Right cardiac atrium (tissue), 5 donors: ENCODE measurements at regions not wholly inside any gene's neighbourhood (a gene's known extent, or its start where the extent isn't known, plus 50 kb on each side); places are given as distances from the start of the nearest gene placed in this dataset.

ENCODE experiments used
- ATAC-seq, 2 donors: fragments of 200-7000 bp; cut with Tn5 transposase; one replicate each; pipeline versions ENCODE4 v1.8.0 to v1.9.1; 2020; ENCODE audit warnings: moderate library complexity in 2 of 2, mild to moderate bottlenecking in 1 of 2
- DNase-seq, 3 donors: peaks; one replicate each; pipeline ENCODE4 v3.0.0-alpha.2; 2020
- H3K27ac ChIP-seq: one replicate; pipeline ENCODE4 v1.5.1; 2013; ENCODE audit warnings: mild to moderate bottlenecking, low read length, control low read depth, moderate library complexity
- H3K27me3 ChIP-seq: one replicate; pipeline ENCODE4 v1.6.1; 2013; ENCODE audit not compliant: control insufficient read depth, insufficient read depth
- H3K4me1 ChIP-seq: one replicate; pipeline ENCODE4 v1.6.1; 2013; ENCODE audit warnings: low read length; ENCODE audit not compliant: control insufficient read depth, insufficient read depth
- H3K4me3 ChIP-seq: one replicate; pipeline ENCODE4 v1.5.1; 2013; ENCODE audit warnings: low read length, control low read depth
- H3K9me3 ChIP-seq: one replicate; pipeline ENCODE4 v1.6.1; 2013; ENCODE audit warnings: low read length; ENCODE audit not compliant: control insufficient read depth
- WGBS: extraction: QIAGEN DNeasy Blood & Tissue Kit; methylation state at CpG from one replicate; pipeline ENCODE4 v1.1.7; 2013; 5-methylcytosine and 5-hydroxymethylcytosine counted together
- intact Hi-C, 4 donors: fragments of 100-400 bp; cut with DNase I; formaldehyde crosslinking; loops; one replicate each; pipeline versions ENCODE4 v1.11.0 to v1.14.0; 2022 to 2023
- donor health status: healthy with polysubstance abuse.
- donor health status: DM: no; HTN: yes; CAD: no.
- donor health status: DM: no; HTN: no; CAD: no.
- donor health status: DM: no; HTN: yes; CAD: no; lungs with severe emphysema.
- donor health status: DM: yes; HTN: yes; CAD: no.

DNA sequence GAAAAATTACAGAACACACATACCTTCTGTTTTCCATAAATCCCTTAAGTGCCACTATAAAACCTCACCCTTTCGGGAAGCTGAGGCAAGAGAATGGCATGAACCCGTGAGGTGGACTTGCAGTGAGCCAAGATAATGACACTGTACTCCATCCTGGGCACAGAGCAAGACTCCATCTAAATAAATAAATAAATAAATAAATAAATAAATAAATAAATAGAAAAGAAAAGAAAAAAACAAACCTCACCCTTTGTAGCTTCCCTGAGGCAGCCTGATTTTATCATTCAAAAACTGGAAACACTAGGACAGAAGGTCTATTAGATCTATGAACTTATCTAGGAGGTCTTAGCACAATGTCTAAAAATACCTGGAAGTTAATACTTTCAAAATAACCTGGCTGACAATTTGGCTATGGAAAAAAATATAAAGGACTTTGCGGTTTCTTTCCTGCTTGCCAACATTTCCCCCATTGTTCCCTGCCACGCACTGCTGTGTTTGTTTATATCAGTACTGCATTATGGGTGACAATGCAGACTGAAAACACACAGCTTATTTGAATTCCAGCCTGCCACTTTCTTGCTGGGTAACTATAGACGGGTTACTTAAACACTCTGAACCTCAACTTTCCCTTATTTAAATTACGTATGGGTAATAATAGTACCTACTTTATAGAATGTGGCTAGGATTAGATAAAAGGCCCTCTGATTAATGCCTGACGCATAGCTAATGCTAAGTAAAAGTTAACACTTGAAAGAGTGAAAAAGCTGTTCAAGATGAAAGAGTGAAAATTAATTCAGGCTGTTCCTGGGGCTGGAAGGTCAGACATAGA, 313.0 kb downstream of the RDH14 start:
- Histone ChIP-seq H3K4me1 (peaks cover 4% of the 10 kb centered on the region), H3K27me3 (no peaks in the 10 kb centered on the region), H3K4me3 (no peak overlapping the region), H3K9me3 (no peaks in the 10 kb centered on the region), H3K27ac (no peak overlapping the region)
- intact Hi-C loops = no loop called here
- no peak for DNase-seq
- no peak for ATAC-seq
- 73% methylated on average over 7 of the region's 7 CpGs for WGBS

DNA sequence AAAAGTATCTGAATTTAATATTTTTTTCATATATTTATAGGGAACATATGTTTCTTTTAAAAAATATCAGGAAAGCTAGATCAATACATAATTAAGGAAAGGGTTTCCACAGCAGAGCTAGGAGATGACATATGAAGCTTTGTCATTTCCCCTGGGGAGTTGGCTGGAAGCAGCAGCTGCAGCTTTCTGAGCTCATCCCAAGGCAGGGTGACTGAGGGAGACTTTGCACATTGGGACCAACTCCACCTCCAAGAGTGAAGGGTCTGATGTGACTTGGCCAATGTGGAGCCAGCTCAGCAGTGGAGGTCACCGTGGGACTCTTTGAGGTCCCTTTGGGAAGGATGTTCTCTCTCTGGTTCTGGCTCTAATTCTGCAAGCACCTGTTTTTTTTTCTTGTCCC, 315.1 kb downstream of the RDH14 start:
- intact Hi-C loops = no loop called here
- ATAC-seq (no peak), DNase-seq (no peak)
- H3K4me3 ChIP-seq = no peak overlapping the region
- H3K4me1 ChIP-seq = peaks cover 4% of the 10 kb centered on the region
- H3K9me3 ChIP-seq = no peaks in the 10 kb centered on the region
- no peak overlapping the region for H3K27ac ChIP-seq
- H3K27me3 ChIP-seq = no peaks in the 10 kb centered on the region
- WGBS = 89% methylated on average over 1 of the region's 1 CpG

DNA sequence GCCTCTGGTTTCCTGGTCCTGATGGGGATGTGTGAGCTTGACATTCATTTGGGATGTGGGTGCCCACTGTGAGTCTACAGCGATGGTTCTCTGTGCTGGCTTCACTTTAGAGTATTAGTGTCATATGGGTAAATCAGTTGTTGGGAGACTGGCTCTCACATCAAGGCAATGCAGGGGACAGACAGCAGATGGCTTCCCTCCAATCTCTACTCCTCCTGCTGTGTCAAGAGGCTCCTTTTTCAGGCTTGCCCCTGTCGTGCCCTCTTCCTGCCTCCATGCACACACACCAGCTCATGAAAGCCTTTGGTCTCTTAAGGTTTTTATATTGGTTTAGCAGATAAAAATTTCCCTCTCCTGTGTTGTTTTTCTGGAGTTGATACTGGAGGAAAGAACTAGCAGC, 315.6 kb downstream of the RDH14 start:
- intact Hi-C loops = no loop called here
- ATAC-seq (peak in 1 of 2 donors; percentile 26), DNase-seq (no peak)
- Histone ChIP-seq H3K27ac (no peak overlapping the region), H3K4me3 (no peak overlapping the region), H3K4me1 (peaks cover 4% of the 10 kb centered on the region), H3K27me3 (no peaks in the 10 kb centered on the region), H3K9me3 (no peaks in the 10 kb centered on the region)
- whole genome bisulfite sequencing = 41% methylated on average over 2 of the region's 2 CpGs

DNA sequence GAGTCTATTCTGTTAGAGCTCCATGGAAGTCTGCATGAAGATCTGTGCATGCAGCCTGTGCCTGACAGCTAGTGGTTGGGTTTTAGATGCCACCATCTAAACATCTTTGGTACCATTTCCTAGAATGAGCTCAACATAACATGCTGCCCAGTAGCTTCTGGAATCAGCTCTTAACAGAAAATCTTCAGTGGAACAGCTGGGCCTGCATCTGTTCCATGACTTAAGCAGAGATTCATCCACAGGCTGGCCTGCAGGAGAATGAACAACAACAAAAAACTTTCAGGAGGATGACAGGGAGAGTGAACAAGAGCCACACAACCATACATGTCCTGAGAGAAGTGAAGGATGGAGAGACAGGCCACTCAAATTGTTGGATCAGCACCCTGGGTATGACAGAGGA, 316.6 kb downstream of the RDH14 start:
- Histone ChIP-seq H3K4me3 (no peak overlapping the region), H3K9me3 (no peaks in the 10 kb centered on the region), H3K4me1 (peaks cover 4% of the 10 kb centered on the region), H3K27ac (no peak overlapping the region), H3K27me3 (no peaks in the 10 kb centered on the region)
- intact Hi-C loops = no loop called here
- ATAC-seq = no peak
- DNase-seq = no peak

DNA sequence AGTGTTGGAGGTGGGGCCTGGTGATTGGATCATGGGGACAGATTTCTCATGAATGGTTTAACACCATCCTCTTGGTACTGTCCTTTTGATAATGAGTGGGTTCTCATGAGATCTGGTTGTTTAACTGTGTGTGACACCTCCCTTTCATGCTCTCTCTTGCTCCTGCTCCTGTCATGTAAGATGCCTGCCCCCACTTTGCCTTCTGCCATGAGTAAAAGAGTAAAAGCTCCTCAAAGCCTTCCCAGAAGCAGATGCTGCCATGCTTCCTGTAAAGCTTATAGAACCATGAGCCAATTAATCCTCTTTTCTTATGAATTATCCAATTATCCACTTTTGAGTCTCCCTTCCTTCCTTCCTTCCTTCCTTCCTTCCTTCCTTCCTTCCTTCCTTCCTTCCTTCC, 317.7 kb downstream of the RDH14 start:
- no peak overlapping the region for H3K27ac ChIP-seq
- no peaks in the 10 kb centered on the region for H3K9me3 ChIP-seq
- H3K27me3 ChIP-seq = no peaks in the 10 kb centered on the region
- no peak for ATAC-seq
- intact Hi-C loops = no loop called here
- H3K4me1 ChIP-seq = peaks cover 4% of the 10 kb centered on the region
- DNase-seq = no peak
- H3K4me3 ChIP-seq = no peak overlapping the region

DNA sequence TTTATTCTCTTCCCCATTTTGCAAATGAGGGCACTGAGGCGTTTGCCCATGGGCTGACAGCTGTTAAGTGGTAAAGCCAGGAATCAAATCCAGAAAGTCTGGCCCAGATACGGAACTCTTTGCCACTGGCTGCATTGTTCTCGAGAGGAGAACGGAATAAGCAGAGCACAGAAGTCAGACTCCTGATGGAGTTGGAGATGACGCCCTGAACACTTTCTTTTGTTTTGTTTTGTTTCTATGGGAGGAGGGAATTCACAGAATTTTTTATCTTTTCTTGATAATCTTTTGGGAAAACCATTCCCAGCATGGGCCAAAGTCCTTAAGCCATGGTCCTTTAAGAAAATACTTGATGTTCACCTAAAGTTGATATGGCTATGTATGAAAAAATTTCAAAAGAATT, 322.2 kb downstream of the RDH14 start:
- ATAC-seq (no peak), DNase-seq (no peak)
- Histone ChIP-seq H3K27ac (no peak overlapping the region), H3K27me3 (no peaks in the 10 kb centered on the region), H3K4me3 (no peak overlapping the region), H3K9me3 (no peaks in the 10 kb centered on the region), H3K4me1 (no peaks in the 10 kb centered on the region)
- intact Hi-C loops = no loop called here
- WGBS = 41% methylated on average over 5 of the region's 5 CpGs

DNA sequence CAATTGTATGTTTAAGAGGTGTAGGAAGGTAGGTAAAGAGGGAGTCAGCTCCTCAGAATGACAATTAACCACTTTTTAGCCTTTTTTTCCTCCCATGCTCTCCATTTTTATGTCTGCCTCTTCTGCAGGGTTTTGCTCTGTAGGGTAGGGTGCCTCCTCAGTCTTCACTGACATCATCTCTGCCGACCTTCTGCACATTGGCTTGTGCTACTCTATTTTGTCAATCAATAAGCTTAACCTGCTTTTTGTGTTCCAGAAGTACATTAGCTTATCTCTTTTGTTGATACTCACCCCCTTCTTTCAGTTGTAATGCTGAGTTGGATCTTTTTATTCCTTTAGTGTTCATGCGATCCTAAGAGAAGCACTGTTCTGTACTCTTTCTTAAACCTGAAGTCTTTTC, 323.2 kb downstream of the RDH14 start:
- 69% methylated on average over 2 of the region's 2 CpGs for WGBS
- H3K27ac ChIP-seq = no peak overlapping the region

DNA sequence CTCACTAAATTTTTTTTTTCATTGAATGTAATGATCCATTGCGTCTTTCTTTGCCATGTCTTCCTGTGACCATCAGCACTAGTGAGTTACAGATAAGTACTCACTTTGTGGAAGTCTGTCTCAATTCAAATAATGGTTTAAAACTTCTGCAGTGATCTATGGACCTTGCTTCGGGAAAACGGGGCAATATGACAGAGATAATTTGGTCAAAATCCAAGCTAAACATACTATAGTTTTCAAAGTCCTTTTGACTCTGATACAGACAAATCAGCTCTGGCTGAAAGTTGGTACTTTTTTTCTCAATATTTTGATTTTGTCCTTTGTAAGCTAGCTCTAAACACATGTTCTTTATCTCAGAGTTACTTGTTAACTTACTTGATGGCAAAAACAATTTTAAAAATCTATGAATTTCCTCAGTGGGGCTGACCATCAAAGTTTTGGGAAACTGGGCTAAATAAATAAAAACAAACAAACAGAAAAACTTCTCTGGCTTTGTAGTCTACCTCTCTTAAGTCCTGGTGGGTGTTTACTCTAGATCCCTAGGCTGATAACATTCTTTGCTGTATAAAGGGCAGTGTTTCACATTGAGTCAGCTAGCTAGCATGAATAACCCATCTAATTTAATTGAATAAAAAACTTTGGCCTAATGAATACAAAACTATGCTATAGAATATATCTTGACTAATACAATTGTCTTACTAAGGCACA, 327.6 kb downstream of the RDH14 start:
- Histone ChIP-seq H3K4me1 (no peaks in the 10 kb centered on the region), H3K27ac (no peak overlapping the region), H3K9me3 (no peaks in the 10 kb centered on the region), H3K4me3 (no peak overlapping the region), H3K27me3 (no peaks in the 10 kb centered on the region)
- ATAC-seq (no peak), DNase-seq (no peak)
- intact Hi-C loops = no loop called here
- WGBS = 33% methylated on average over 3 of the region's 3 CpGs

More for the DNA sequence above, 323.2 kb downstream of the RDH14 start:
- Histone ChIP-seq H3K9me3 (no peaks in the 10 kb centered on the region), H3K4me3 (no peak overlapping the region), H3K4me1 (no peaks in the 10 kb centered on the region), H3K27me3 (no peaks in the 10 kb centered on the region)
- ATAC-seq (no peak), DNase-seq (no peak)
- intact Hi-C loops = no loop called here

DNA sequence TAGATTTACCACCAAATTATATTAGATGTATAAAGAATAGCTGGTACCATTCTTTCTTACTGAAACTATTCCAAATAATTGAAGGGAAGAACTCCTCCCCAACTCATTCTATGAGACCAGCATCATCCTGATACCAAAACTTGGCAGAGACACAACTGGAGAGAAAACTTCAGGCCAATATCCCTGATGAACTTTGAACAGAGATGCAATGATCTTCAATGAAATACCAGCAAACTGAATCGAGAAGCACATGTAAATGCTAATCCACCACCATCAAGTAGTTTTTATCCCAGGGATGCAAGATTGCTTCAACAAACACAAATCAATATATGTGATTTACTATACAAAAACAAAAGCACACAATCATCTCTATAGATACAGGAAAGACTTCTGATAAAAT, 329.8 kb downstream of the RDH14 start:
- Histone ChIP-seq H3K9me3 (no peaks in the 10 kb centered on the region), H3K27me3 (no peaks in the 10 kb centered on the region), H3K4me1 (no peaks in the 10 kb centered on the region), H3K27ac (no peak overlapping the region), H3K4me3 (no peak overlapping the region)
- DNase-seq = no peak
- WGBS = 74% methylated on average over 1 of the region's 1 CpG
- no peak for ATAC-seq
- intact Hi-C loops = no loop called here

DNA sequence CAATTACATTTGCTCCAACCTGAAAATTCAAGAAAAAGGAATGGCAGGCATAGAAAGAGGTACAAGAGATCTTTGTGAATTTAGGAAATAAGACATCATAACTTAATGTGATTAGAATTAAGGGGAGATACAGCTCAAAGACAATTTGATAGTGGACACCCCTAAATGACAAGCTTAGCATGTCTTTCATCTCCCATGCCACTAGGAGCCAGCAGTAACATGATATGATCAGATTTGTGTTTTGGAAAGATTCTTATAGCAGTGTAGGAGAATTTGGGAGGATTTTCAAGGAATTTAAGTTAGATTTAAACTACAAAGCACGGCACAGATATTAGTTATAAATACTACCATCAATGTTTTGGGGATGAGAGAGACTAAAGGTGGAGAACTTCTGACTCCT, 340.8 kb downstream of the RDH14 start:
- intact Hi-C loops = no loop called here
- no peak overlapping the region for H3K27ac ChIP-seq
- DNase-seq = no peak
- H3K9me3 ChIP-seq = no peaks in the 10 kb centered on the region
- ATAC-seq = no peak
- no peak overlapping the region for H3K4me3 ChIP-seq
- H3K4me1 ChIP-seq = no peaks in the 10 kb centered on the region
- 0% methylated on average over 1 of the region's 1 CpG for WGBS
- no peaks in the 10 kb centered on the region for H3K27me3 ChIP-seq

DNA sequence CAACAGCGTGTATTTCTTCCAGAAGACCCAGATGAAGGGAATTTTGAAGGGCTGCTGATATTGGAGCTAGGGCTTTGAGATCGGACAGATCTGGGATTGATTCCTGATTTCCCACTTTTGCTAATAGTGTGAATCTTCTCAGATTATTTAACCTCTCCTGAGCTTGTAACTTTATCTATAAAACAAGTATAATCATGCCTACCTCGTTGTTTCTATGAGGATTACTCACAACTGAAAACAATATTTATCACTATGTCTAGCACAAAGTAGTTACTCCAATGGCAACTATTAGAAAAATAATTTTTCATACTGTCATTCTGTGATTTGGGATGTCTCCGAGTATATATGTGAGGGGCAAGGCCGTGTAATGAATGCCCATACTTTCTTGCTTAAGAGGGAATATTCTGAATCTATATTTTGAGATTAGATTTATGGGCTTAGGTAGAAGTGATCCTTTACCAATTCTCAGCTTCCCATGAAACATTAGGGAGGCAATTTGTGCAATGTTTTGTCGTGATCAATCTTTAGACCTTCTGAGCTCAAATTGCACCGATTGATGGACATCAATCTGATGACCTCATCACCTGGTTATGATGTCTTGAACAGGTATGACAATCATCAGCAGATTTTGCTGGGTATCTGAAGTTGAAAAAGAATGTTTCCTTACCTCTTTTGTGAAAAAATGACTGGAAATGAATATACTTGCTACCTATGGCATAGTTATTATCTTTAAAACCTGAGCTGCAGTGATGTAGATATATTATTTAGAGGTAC, 339.9 kb downstream of the KCNS3 start:
- WGBS = 80% methylated on average over 7 of the region's 7 CpGs
- no peak for DNase-seq
- intact Hi-C loops = no loop called here
- no peak for ATAC-seq
- Histone ChIP-seq H3K27ac (no peak overlapping the region), H3K27me3 (no peaks in the 10 kb centered on the region), H3K4me1 (no peaks in the 10 kb centered on the region), H3K4me3 (no peak overlapping the region), H3K9me3 (no peaks in the 10 kb centered on the region)
